NOMO-1 (cell line): ENCODE measurements at regions not wholly inside any gene's neighbourhood (a gene's known extent, or its start where the extent isn't known, plus 50 kb on each side); places are given as distances from the start of the nearest gene placed in this dataset.
A peak's percentile ranks its signal among the peaks of the same experiment; 100 is the strongest.

Experiments
- DNase-seq, 2 experiments: peaks; one replicate each; lab custom pipeline; 2025; ENCODE audit not compliant: unreplicated experiment in 2 of 2; lab: John Stamatoyannopoulos, UW

GRCh38 chr9:109910671-109911518 is 130.9 kb downstream of the PALM2AKAP2 start:
- DNase-seq, result no peak

GRCh38 chr9:109912082-109912582 is 132.1 kb downstream of the PALM2AKAP2 start:
- DNase-seq, result no peak

- DNase-seq, result no peak
These were observed 132.9 kb downstream of the PALM2AKAP2 start for GRCh38 chr9:109912726-109913460.

- no peak for DNase-seq
These were observed 133.4 kb downstream of the PALM2AKAP2 start for GRCh38 chr9:109913461-109913810.

GRCh38 chr9:109914280-109915027 is 134.5 kb downstream of the PALM2AKAP2 start:
- no peak for DNase-seq

GRCh38 chr9:109916316-109916715 is 136.3 kb downstream of the PALM2AKAP2 start:
- DNase-seq, result no peak

- peak in 1 of 2 experiments; percentile 12 for DNase-seq
These were observed 138.6 kb downstream of the PALM2AKAP2 start for GRCh38 chr9:109918339-109919163.

- DNase-seq, result no peak
These were observed 139.9 kb downstream of the PALM2AKAP2 start for GRCh38 chr9:109919736-109920408.

GRCh38 chr9:109922617-109923470 is 142.8 kb downstream of the PALM2AKAP2 start:
- no peak for DNase-seq

- DNase-seq, result no peak
These were observed 143.4 kb downstream of the PALM2AKAP2 start for GRCh38 chr9:109923471-109923760.

GRCh38 chr9:109923806-109924205 is 143.8 kb downstream of the PALM2AKAP2 start:
- no peak for DNase-seq

GRCh38 chr9:109925799-109926198 is 145.8 kb downstream of the PALM2AKAP2 start:
- no peak for DNase-seq

GRCh38 chr9:109926421-109926869 is 146.4 kb downstream of the PALM2AKAP2 start:
- DNase-seq, result no peak

- no peak for DNase-seq
These were observed 151.6 kb downstream of the PALM2AKAP2 start for GRCh38 chr9:109931623-109932022.

GRCh38 chr9:109934136-109934856 is 154.3 kb downstream of the PALM2AKAP2 start:
- no peak for DNase-seq

GRCh38 chr9:109934857-109935215 is 154.8 kb downstream of the PALM2AKAP2 start:
- DNase-seq, result no peak

GRCh38 chr9:109935406-109936087 is 155.5 kb downstream of the PALM2AKAP2 start:
- DNase-seq, result no peak
